ENCODE measurements at regions not wholly inside any gene's neighbourhood (a gene's known extent, or its start where the extent isn't known, plus 50 kb on each side); places are given as distances from the start of the nearest gene placed in this dataset.

DNA sequence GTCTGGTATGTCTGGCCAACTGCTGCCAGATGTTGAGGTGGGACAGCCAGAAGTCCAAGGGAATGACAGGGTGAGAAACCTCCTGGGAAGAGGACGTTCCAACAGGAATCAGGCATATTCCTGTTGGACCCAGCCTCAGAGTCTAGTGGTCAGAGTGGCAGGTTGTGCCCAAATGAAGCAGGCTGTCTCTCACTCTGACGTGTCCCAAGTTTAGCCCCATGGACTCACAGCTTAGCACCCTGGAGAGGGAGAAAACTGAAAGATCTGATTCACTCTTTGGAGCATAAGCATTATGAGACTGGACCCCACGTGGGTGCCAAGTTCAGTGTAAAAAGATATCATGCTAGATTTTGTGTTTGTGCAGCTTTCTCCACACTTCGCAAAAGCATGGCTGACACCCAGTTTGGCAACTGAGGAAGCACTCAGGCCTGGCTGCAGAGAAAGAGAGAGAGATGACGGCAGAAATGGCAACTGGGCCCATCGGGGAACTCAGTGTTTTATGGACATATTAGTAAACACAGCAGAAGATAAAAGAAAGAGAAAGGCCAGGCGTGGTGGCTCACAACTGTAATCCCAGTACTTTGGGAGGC lies 88.2 kb upstream of the LMCD1 start:
- no peak overlapping the region for H3K4me3 ChIP-seq (ENCODE audit: low read depth, low read length)
- TF ChIP-seq MYC (IDR thresholded peaks at IDR 0.05; ENCODE audit: low read depth, low read length) = no peak
- TF ChIP-seq, protein P1, sequence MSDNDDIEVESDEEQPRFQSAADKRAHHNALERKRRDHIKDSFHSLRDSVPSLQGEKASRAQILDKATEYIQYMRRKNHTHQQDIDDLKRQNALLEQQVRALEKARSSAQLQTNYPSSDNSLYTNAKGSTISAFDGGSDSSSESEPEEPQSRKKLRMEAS (IDR thresholded peaks at IDR 0.05; ENCODE audit: low read depth, low read length) = no peak
- no peak for TF ChIP-seq POLR2A (IDR thresholded peaks at IDR 0.05; ENCODE audit: extremely low read depth, insufficient read length)
- TF ChIP-seq, protein P2, sequence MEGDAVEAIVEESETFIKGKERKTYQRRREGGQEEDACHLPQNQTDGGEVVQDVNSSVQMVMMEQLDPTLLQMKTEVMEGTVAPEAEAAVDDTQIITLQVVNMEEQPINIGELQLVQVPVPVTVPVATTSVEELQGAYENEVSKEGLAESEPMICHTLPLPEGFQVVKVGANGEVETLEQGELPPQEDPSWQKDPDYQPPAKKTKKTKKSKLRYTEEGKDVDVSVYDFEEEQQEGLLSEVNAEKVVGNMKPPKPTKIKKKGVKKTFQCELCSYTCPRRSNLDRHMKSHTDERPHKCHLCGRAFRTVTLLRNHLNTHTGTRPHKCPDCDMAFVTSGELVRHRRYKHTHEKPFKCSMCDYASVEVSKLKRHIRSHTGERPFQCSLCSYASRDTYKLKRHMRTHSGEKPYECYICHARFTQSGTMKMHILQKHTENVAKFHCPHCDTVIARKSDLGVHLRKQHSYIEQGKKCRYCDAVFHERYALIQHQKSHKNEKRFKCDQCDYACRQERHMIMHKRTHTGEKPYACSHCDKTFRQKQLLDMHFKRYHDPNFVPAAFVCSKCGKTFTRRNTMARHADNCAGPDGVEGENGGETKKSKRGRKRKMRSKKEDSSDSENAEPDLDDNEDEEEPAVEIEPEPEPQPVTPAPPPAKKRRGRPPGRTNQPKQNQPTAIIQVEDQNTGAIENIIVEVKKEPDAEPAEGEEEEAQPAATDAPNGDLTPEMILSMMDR (IDR thresholded peaks at IDR 0.05; ENCODE audit: low read depth, low read length) = no peak
- no peak for DNase-seq (ENCODE audit: low read depth)

DNA sequence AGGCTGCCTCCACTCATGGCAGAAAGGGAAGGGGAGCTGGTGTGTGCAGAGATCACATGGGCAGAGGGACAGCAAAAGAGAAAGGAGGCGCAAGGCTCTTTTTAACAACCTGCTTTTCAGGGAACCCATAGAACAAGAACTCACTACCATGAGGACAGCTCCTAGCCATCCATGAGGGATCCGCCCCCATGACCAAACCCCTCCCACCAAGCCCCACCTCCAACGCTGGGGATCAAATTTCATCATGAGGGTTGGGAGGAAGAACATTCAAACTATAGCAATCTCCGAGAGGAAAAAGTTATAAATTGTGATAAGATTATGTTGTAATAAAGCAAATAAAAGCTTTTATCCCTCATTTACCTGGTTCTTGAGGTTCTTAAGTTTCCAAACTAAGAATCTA lies 84.7 kb upstream of the LMCD1 start:
- TF ChIP-seq, protein P2 (IDR thresholded peaks at IDR 0.05; ENCODE audit: low read depth, low read length) = no peak
- TF ChIP-seq MYC (IDR thresholded peaks at IDR 0.05; ENCODE audit: low read depth, low read length) (no peak), POLR2A (IDR thresholded peaks at IDR 0.05; ENCODE audit: extremely low read depth, insufficient read length) (no peak)
- TF ChIP-seq, protein P1 (IDR thresholded peaks at IDR 0.05; ENCODE audit: low read depth, low read length) = no peak
- H3K4me3 ChIP-seq (ENCODE audit: low read depth, low read length) = no peak overlapping the region
- peak; percentile 25 for DNase-seq (ENCODE audit: low read depth)

DNA sequence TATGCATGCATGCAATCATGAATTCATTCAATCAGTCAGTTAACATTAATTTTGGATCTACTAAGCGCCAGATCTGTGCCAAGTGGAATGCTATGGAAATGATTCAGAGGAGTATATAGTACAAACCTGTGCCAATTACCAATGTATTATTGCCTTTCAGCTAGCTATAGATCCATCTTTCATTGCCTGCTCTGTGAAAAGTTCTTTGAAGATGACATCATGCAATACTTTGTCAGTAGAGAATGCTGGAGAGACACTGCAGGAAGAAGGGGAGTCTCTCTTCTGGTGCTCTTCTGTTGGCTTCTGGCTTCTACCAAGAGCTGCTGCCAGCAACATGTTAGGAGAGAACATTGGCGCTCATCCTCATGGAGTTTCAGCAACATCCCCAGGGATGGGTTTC lies 81.0 kb upstream of the LMCD1 start:
- TF ChIP-seq, protein P1 (IDR thresholded peaks at IDR 0.05; ENCODE audit: low read depth, low read length) = no peak
- TF ChIP-seq MYC (IDR thresholded peaks at IDR 0.05; ENCODE audit: low read depth, low read length) = no peak
- TF ChIP-seq, protein P2 (IDR thresholded peaks at IDR 0.05; ENCODE audit: low read depth, low read length) = no peak
- no peak for TF ChIP-seq POLR2A (IDR thresholded peaks at IDR 0.05; ENCODE audit: extremely low read depth, insufficient read length)
- no peak overlapping the region for H3K4me3 ChIP-seq (ENCODE audit: low read depth, low read length)
- DNase-seq (ENCODE audit: low read depth) = no peak

DNA sequence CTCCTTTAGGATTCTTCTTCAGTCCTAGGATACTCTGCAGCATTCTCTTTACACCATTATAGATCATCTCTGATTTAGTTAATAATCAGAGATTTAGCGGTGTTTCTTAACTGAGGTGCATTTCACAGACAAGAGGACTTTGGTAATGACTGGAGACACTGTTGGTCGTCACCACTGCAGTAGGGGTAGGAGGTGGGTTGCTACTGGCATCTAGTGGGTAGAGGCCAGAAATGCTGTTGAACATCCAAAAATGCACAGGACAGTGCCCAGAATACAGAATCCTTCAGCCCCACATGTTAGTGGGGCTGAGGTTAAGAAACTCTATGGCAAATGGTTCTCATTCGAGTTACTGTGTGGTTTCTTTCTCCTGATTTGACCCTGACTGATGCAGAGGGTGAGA lies 80.4 kb upstream of the LMCD1 start:
- no peak overlapping the region for H3K4me3 ChIP-seq (ENCODE audit: low read depth, low read length)
- DNase-seq (ENCODE audit: low read depth) = peak; percentile 8
- TF ChIP-seq, protein P1 (IDR thresholded peaks at IDR 0.05; ENCODE audit: low read depth, low read length) = no peak
- TF ChIP-seq MYC (IDR thresholded peaks at IDR 0.05; ENCODE audit: low read depth, low read length) (no peak), POLR2A (IDR thresholded peaks at IDR 0.05; ENCODE audit: extremely low read depth, insufficient read length) (no peak)

DNA sequence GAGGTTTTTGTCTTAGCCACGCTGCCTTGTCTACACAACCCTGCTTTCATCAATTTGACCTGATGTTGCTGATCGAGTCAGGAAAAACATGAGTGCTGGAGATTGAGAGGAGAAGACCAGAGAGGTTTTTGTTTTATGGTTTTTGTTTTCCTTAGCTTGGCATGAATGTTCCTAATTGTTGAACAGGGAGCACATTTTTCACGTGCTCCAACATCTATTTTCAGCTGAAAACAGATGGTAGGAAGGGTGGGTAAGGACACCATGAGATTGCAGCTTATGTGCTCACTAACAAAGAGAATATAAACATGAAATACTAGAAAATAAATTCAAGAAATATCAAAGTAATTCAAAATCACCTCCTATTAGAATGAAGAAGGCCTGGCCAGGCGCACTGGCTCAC lies 79.9 kb upstream of the LMCD1 start:
- TF ChIP-seq, protein P1 (IDR thresholded peaks at IDR 0.05; ENCODE audit: low read depth, low read length) = no peak
- TF ChIP-seq, protein P2 (IDR thresholded peaks at IDR 0.05; ENCODE audit: low read depth, low read length) = no peak
- no peak for TF ChIP-seq MYC (IDR thresholded peaks at IDR 0.05; ENCODE audit: low read depth, low read length)
- TF ChIP-seq POLR2A (IDR thresholded peaks at IDR 0.05; ENCODE audit: extremely low read depth, insufficient read length) = no peak
- H3K4me3 ChIP-seq (ENCODE audit: low read depth, low read length) = no peak overlapping the region
- DNase-seq (ENCODE audit: low read depth) = no peak

DNA sequence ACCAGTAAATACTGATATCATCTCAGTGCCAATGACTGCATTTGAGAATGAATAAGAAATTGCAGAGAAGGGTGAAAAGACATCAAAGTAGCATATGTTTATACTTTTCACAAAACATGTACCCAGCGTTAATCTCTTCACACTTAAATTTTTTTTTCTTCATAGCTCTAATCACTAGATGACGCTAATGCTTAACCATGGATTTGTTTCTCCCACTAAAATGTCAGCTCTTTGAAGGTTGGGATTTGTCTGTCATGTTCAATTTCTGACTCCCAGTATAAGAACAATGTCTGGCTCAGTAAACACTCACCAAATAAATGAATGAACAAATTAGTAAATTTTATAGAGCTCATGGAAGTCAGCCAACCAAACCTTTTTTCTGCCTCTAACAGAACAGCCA lies 78.3 kb upstream of the LMCD1 start:
- H3K4me3 ChIP-seq (ENCODE audit: low read depth, low read length) = no peak overlapping the region
- TF ChIP-seq POLR2A (IDR thresholded peaks at IDR 0.05; ENCODE audit: extremely low read depth, insufficient read length) (no peak), MYC (IDR thresholded peaks at IDR 0.05; ENCODE audit: low read depth, low read length) (no peak)
- TF ChIP-seq, protein P2 (IDR thresholded peaks at IDR 0.05; ENCODE audit: low read depth, low read length) = no peak
- TF ChIP-seq, protein P1 (IDR thresholded peaks at IDR 0.05; ENCODE audit: low read depth, low read length) = no peak
- DNase-seq (ENCODE audit: low read depth) = no peak

Data from NB4 (cell line).